Endothelial cell of umbilical vein (primary cell): ENCODE measurements at regions not wholly inside any gene's neighbourhood (a gene's known extent, or its start where the extent isn't known, plus 50 kb on each side); places are given as distances from the start of the nearest gene placed in this dataset.

Source experiments
- BruUV-seq: library from RNA; stranded (reverse); fragments of 400-500 nt; replicated peaks from 2 replicates; lab custom pipeline; 2021; lab: Mats Ljungman, UMichigan
- CTCF ChIA-PET: fragments of 300-600, 350-600 bp; sonication (Branson Sonifier 250); formaldehyde crosslinking; loops from one replicate; lab custom pipeline; 2021; ENCODE audit warnings: antibody characterized with exemption, inconsistent platforms; lab: Charles Lee
- POLR2A ChIA-PET: fragments of 300-600, 350-600 bp; sonication (Branson Sonifier 250); formaldehyde crosslinking; loops from one replicate; lab custom pipeline; 2021; ENCODE audit warnings: antibody characterized with exemption, inconsistent platforms; lab: Charles Lee
- DNase-seq: peaks from one replicate; pipeline ENCODE4 v3.0.0-alpha.2; 2011; ENCODE audit warnings: low read depth, low spot score
- FAIRE-seq: peaks from 2 replicates; lab custom pipeline; 2011; peaks lifted over from hg19 to GRCh38; lab: Jason Lieb, UNC
- H2AFZ ChIP-seq: 2 replicates; pipeline ENCODE4 v1.6.0; 2012; ENCODE audit warnings: low read depth, low read length, control low read depth, inconsistent platforms
- H3K27ac ChIP-seq: 2 replicates; pipeline ENCODE4 v1.5.1; 2011; ENCODE audit warnings: low read depth, mild to moderate bottlenecking, control low read depth, low read length, moderate library complexity; ENCODE audit not compliant: insufficient read depth
- H3K27me3 ChIP-seq, 2 experiments: 2 replicates each; pipeline versions ENCODE4 v1.6.0 to v1.6.1; 2011; ENCODE audit warnings: low read length in 2 of 2, mixed read lengths in 1 of 2; ENCODE audit not compliant: control insufficient read depth in 2 of 2, insufficient read depth in 2 of 2
- H3K36me3 ChIP-seq, 2 experiments: 2 replicates in 1 of 2; 3 replicates in 1 of 2; pipeline ENCODE4 v1.5.1; 2011; ENCODE audit warnings: low read length in 2 of 2, mild to moderate bottlenecking in 1 of 2, moderate library complexity in 1 of 2; ENCODE audit not compliant: control insufficient read depth in 2 of 2, insufficient read depth in 2 of 2; ENCODE audit errors: extremely low read depth in 1 of 2
- H3K4me1 ChIP-seq: 3 replicates; pipeline ENCODE4 v1.5.1; 2011; ENCODE audit warnings: mild to moderate bottlenecking, low read length; ENCODE audit not compliant: control insufficient read depth, insufficient read depth; ENCODE audit errors: extremely low read depth
- H3K4me2 ChIP-seq: 2 replicates; pipeline ENCODE4 v1.6.1; 2011; ENCODE audit warnings: low read length, control low read depth, mixed read lengths; ENCODE audit not compliant: insufficient read depth
- H3K4me3 ChIP-seq, 3 experiments: fragments of 200-600 bp in 1 of 3; sonication (generic), shearing (Covaris generic) in 1 of 3; replicated peaks in 1 of 3; 2 replicates each; pipeline ENCODE4 v1.5.1; 2011 to 2016; ENCODE audit warnings: control low read depth in 3 of 3, low read length in 3 of 3, mild to moderate bottlenecking in 2 of 3, inconsistent platforms in 1 of 3, low read depth in 1 of 3, moderate library complexity in 1 of 3; ENCODE audit not compliant: insufficient read depth in 1 of 3
- H3K79me2 ChIP-seq: 2 replicates; pipeline ENCODE4 v1.6.0; 2012; ENCODE audit warnings: low read length, inconsistent platforms; ENCODE audit not compliant: control insufficient read depth, insufficient read depth
- H3K9ac ChIP-seq: replicated peaks from 2 replicates; pipeline ENCODE3; 2011; ENCODE audit warnings: low read length, control low read depth; ENCODE audit not compliant: insufficient read depth; ENCODE audit errors: extremely low read depth
- H3K9me1 ChIP-seq: replicated peaks from 3 replicates; pipeline ENCODE4 v1.6.0; 2011; ENCODE audit warnings: mild to moderate bottlenecking, low read length; ENCODE audit not compliant: control insufficient read depth, insufficient read depth; ENCODE audit errors: extremely low read depth
- H3K9me3 ChIP-seq: replicated peaks from 2 replicates; pipeline ENCODE4 v1.5.1; 2012; ENCODE audit warnings: low read length, inconsistent platforms; ENCODE audit not compliant: control insufficient read depth, insufficient read depth
- H4K20me1 ChIP-seq: replicated peaks from 2 replicates; pipeline ENCODE3; 2011; ENCODE audit warnings: mild to moderate bottlenecking, low read length; ENCODE audit not compliant: control insufficient read depth, insufficient read depth; ENCODE audit errors: extremely low read depth
- CTCF ChIP-seq, 2 donors: IDR thresholded peaks; 1 replicate in 1 of 2; 2 replicates in 1 of 2; pipeline ENCODE4 v1.5.1; 2011; ENCODE audit warnings: low read length in 2 of 2, mild to moderate bottlenecking in 2 of 2, moderate library complexity in 2 of 2, control low read depth in 1 of 2, inconsistent platforms in 1 of 2, low read depth in 1 of 2; ENCODE audit not compliant: insufficient read depth in 1 of 2; ENCODE audit errors: extremely low read depth in 1 of 2
- EZH2 ChIP-seq: IDR thresholded peaks from 2 replicates; pipeline ENCODE4 v1.6.1; 2012; ENCODE audit warnings: borderline replicate concordance, low read depth, mild to moderate bottlenecking, moderate library complexity, low read length, inconsistent platforms; ENCODE audit not compliant: severe bottlenecking
- FOS ChIP-seq: IDR thresholded peaks from 2 replicates; pipeline ENCODE4 v1.6.1; 2011; ENCODE audit warnings: mild to moderate bottlenecking, low read length, moderate library complexity, borderline replicate concordance; ENCODE audit not compliant: insufficient read depth
- GATA2 ChIP-seq: IDR thresholded peaks from 2 replicates; pipeline ENCODE4 v1.7.0; 2011; ENCODE audit warnings: low read depth, mild to moderate bottlenecking, moderate library complexity, mixed read lengths, low read length; ENCODE audit not compliant: insufficient read length, insufficient read depth
- JUN ChIP-seq: IDR thresholded peaks from 2 replicates; pipeline ENCODE4 v1.6.1; 2011; ENCODE audit warnings: borderline replicate concordance, low read depth; ENCODE audit not compliant: insufficient read length, insufficient read depth
- MAX ChIP-seq: IDR thresholded peaks from 2 replicates; pipeline ENCODE4 v1.6.1; 2011; ENCODE audit not compliant: insufficient read depth, insufficient read length
- MYC ChIP-seq: IDR thresholded peaks from one replicate; pipeline ENCODE4 v1.6.1; 2011; ENCODE audit warnings: mild to moderate bottlenecking, low read depth, low read length
- POLR2A ChIP-seq: IDR thresholded peaks from 2 replicates; pipeline ENCODE4 v1.6.1; 2012; ENCODE audit warnings: low read depth, mild to moderate bottlenecking, control low read depth, low read length
- POLR2AphosphoS5 ChIP-seq: IDR thresholded peaks from 2 replicates; pipeline ENCODE4 v1.6.1; 2012; ENCODE audit warnings: low read depth, mild to moderate bottlenecking, control low read depth, low read length, moderate library complexity; ENCODE audit not compliant: insufficient read depth
- dilution Hi-C: fragments of 300-500 bp; cut with MboI; formaldehyde crosslinking; loops from one replicate; pipeline ENCODE4 v1.15.0; 2019; ENCODE audit warnings: low sequenced_read_pairs; ENCODE audit not compliant: extremely low pct_ligation_motif_present
- intact Hi-C: fragments of 100-400 bp; cut with micrococcal nuclease; formaldehyde crosslinking; loops from one replicate; pipeline ENCODE4 v1.10.0; 2022

GRCh38 chr1:218698141-218698540 lies 353.0 kb downstream of the TGFB2 start:
- Histone ChIP-seq H3K27me3 (no peaks in the 10 kb centered on the region), H3K4me2 (no peak overlapping the region), H3K27ac (no peak overlapping the region), H3K9me3 (no peaks in the 10 kb centered on the region), H2AFZ (no peak overlapping the region), H3K79me2 (no peaks in the 10 kb centered on the region), H3K9ac (no peak overlapping the region), H3K9me1 (no peaks in the 10 kb centered on the region), H3K4me3 (no peak overlapping the region), H3K4me1 (no peaks in the 10 kb centered on the region), H4K20me1 (no peaks in the 10 kb centered on the region), H3K36me3 (no peaks in the 10 kb centered on the region)
- intact Hi-C loops (no loop called here), dilution Hi-C loops (no loop called here)
- no TSS peak for BruUV-seq
- ChIA-PET CTCF (no interaction called here), POLR2A (no interaction called here)
- TF ChIP-seq EZH2 (no peak), FOS (no peak), MYC (no peak), JUN (no peak), GATA2 (no peak), POLR2AphosphoS5 (no peak), POLR2A (no peak), CTCF (IDR thresholded peaks at IDR 0.05; ENCODE audit: extremely low read depth in 1 of 2, insufficient read depth in 1 of 2, low read depth in 1 of 2, low read length in 2 of 2) (no peak), MAX (no peak)
- DNase-seq: no peak
- FAIRE-seq: no peak
